Tibial artery (tissue), 4 donors: ENCODE measurements at regions not wholly inside any gene's neighbourhood (a gene's known extent, or its start where the extent isn't known, plus 50 kb on each side); places are given as distances from the start of the nearest gene placed in this dataset.
"Not testable (repeated sequence)": the region's sequence is repeated elsewhere in the genome, so short reads cannot be mapped to it uniquely, and the experiment has no call there.

Experiments used
- DNase-seq, 2 donors: peaks; one replicate each; pipeline ENCODE4 v3.0.0-alpha.2; 2019
- H3K27ac ChIP-seq, 2 donors: fragments of 200-600 bp; sonication (generic) in 1 of 2; 1 replicate in 1 of 2; 2 replicates in 1 of 2; pipeline ENCODE4 v1.5.1; 2018 to 2019; ENCODE audit warnings: mild to moderate bottlenecking in 1 of 2
- H3K27me3 ChIP-seq, 2 donors: fragments of 200-600 bp; sonication (generic) in 1 of 2; one replicate each; pipeline versions ENCODE4 v1.5.1 to v1.6.0; 2016 to 2019
- H3K36me3 ChIP-seq, 3 donors: fragments of 200-600 bp; sonication (generic) in 2 of 3; one replicate each; pipeline ENCODE4 v1.5.1; 2016 to 2019; ENCODE audit warnings: mild to moderate bottlenecking in 2 of 3
- H3K4me1 ChIP-seq, 4 donors: fragments of 200-600 bp; sonication (generic) in 2 of 4; 1 replicate in 3 of 4; 2 replicates in 1 of 4; pipeline ENCODE4 v1.5.1; 2016 to 2019
- H3K4me3 ChIP-seq, 2 donors: fragments of 200-600 bp; sonication (generic) in 1 of 2; 1 replicate in 1 of 2; 2 replicates in 1 of 2; pipeline ENCODE4 v1.5.1; 2018 to 2019; ENCODE audit warnings: mild to moderate bottlenecking in 2 of 2
- H3K9me3 ChIP-seq, 3 donors: fragments of 200-600 bp; sonication (generic) in 1 of 3; one replicate each; pipeline ENCODE4 v1.5.1; 2016 to 2019
- intact Hi-C: fragments of 100-400 bp; cut with DNase I; formaldehyde crosslinking; loops from one replicate; pipeline ENCODE4 v1.15.0; 2023; ENCODE audit warnings: low total_unique reads
- TF ChIP-seq, protein P1 (sequence below), 2 experiments: fragments of 200-600 bp in 1 of 2; fragments of 450-650 bp in 1 of 2; IDR thresholded peaks; one replicate each; pipeline ENCODE4 v1.5.1; 2017 to 2019; ENCODE audit warnings: antibody characterized with exemption in 2 of 2, mild to moderate bottlenecking in 1 of 2, moderate library complexity in 1 of 2

DNA sequence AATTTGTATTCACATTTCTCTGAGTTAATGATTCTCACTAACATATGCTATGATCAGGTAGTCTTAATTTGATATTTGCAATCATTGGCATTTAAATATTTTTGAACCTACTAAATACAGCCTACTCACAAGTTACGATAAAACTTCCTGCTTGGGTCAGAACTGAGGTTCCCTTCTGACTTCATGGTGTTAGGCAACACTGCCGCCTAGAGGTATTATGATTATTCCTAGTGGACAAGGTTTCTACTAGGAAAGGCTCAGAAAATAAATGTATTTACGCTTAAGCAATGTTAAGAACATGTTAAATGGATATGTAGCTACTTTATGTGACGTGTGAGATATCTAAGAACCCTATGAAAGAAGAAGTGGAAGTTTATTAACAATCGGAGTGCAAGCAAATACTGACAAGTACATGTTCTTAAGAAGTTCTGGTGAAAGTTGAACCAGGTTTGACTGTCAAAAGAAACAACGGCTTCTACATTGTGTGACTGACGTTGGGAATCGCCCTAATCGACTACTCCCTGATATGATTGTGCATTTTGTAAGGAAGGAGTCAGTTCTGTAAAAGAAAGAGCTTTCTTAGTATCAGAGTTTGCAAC is 1395.8 kb downstream of the SLITRK5 start:
- no peak for DNase-seq
- H3K4me3 ChIP-seq = no peak overlapping the region
- H3K36me3 ChIP-seq = no peaks in the 10 kb centered on the region
- H3K4me1 ChIP-seq = no peaks in the 10 kb centered on the region
- H3K9me3 ChIP-seq = no peaks in the 10 kb centered on the region
- TF ChIP-seq, protein P1, sequence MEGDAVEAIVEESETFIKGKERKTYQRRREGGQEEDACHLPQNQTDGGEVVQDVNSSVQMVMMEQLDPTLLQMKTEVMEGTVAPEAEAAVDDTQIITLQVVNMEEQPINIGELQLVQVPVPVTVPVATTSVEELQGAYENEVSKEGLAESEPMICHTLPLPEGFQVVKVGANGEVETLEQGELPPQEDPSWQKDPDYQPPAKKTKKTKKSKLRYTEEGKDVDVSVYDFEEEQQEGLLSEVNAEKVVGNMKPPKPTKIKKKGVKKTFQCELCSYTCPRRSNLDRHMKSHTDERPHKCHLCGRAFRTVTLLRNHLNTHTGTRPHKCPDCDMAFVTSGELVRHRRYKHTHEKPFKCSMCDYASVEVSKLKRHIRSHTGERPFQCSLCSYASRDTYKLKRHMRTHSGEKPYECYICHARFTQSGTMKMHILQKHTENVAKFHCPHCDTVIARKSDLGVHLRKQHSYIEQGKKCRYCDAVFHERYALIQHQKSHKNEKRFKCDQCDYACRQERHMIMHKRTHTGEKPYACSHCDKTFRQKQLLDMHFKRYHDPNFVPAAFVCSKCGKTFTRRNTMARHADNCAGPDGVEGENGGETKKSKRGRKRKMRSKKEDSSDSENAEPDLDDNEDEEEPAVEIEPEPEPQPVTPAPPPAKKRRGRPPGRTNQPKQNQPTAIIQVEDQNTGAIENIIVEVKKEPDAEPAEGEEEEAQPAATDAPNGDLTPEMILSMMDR (IDR thresholded peaks at IDR 0.05) = peak; percentile 15 to 27
- H3K27me3 ChIP-seq = no peaks in the 10 kb centered on the region
- intact Hi-C loops = no loop called here
- no peak overlapping the region for H3K27ac ChIP-seq

DNA sequence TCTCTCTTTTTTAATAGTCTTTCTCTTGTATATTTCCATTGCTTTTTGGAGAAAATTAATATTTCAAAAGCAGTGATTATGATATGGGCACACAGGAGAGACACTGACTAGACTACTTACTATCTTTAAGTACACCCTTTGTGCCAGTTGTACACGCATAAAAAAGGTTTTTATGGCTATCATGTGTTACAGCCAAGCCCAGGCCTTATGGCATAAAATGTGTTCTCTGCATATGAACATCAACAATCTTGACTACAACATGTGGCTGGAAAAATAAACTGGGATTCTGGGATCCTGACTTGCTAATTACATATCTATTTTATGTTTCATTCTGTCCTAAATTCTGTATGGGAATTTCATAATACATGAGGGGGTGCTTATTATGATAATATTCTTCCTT is 1401.8 kb downstream of the SLITRK5 start:
- no peak overlapping the region for H3K4me3 ChIP-seq
- no peaks in the 10 kb centered on the region for H3K4me1 ChIP-seq
- no peak for DNase-seq
- TF ChIP-seq, protein P1 (IDR thresholded peaks at IDR 0.05) = no peak
- H3K36me3 ChIP-seq = no peaks in the 10 kb centered on the region
- no peaks in the 10 kb centered on the region for H3K27me3 ChIP-seq
- H3K9me3 ChIP-seq = no peaks in the 10 kb centered on the region
- intact Hi-C loops = no loop called here
- H3K27ac ChIP-seq = no peak overlapping the region

DNA sequence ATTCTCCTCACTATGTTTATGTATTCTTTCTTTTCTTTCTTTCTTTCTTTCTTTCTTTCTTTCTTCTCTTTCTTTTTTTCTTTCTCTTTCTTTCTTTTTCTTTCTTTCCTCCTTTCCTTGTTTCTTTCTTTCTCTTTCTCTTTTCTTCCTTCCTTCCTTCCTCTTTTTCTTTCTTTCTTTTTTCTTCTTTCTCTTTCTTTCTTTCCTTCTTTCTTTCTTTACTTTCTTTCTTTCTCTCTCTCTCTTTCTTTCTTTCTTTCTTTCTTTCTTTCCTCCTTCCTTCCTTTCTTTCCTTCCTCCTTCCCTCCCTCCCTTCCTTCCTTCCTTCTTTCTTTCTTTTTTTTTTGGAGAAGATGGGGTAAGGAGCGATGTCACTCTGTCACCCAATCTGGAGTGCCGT is 1405.5 kb downstream of the SLITRK5 start:
- H3K27ac ChIP-seq = no peak overlapping the region
- no peaks in the 10 kb centered on the region for H3K9me3 ChIP-seq
- H3K4me1 ChIP-seq = no peaks in the 10 kb centered on the region
- H3K36me3 ChIP-seq = no peaks in the 10 kb centered on the region
- TF ChIP-seq, protein P1 (IDR thresholded peaks at IDR 0.05) = no peak
- H3K27me3 ChIP-seq = no peaks in the 10 kb centered on the region
- no peak for DNase-seq
- intact Hi-C loops = no loop called here
- H3K4me3 ChIP-seq = no peak overlapping the region

DNA sequence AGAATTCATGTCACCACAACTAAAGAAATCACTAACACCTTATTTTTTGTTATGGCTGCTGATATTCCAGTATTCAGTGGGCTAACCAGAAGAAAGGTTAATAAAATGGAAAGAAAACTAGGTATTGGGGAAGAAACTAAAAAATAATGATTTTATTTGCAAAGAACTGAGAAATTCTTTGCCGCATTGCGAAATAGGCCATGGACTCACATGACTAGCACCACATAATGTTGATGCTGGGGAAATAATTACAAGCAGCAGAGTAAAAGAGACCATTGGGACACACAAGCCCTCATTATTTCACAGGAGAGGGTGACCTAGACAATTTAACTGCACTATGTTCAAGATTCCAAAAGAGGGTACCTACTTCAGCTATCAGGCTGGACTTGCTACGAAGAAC is 1411.5 kb downstream of the SLITRK5 start:
- Histone ChIP-seq H3K9me3 (no peaks in the 10 kb centered on the region), H3K27ac (no peak overlapping the region), H3K27me3 (no peaks in the 10 kb centered on the region), H3K4me1 (no peaks in the 10 kb centered on the region), H3K36me3 (no peaks in the 10 kb centered on the region), H3K4me3 (no peak overlapping the region)
- intact Hi-C loops = no loop called here
- no peak for DNase-seq
- TF ChIP-seq, protein P1 (IDR thresholded peaks at IDR 0.05) = no peak

DNA sequence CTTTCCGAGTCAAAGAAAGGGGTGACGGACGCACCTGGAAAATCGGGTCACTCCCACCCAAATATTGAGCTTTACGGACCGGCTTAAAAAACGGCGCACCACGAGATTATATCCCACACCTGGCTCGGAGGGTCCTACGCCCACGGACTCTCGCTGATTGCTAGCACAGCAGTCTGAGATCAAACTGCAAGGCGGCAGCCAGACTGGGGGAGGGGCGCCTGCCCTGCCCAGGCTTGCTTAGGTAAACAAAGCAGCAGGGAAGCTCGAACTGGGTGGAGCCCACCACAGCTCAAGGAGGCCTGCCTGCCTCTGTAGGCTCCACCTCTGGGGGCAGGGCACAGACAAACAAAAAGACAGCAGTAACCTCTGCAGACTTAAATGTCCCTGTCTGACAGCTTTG is 1416.9 kb downstream of the SLITRK5 start:
- H3K27me3 ChIP-seq, H3K4me1 ChIP-seq, H3K27ac ChIP-seq, intact Hi-C loops, H3K36me3 ChIP-seq, DNase-seq, H3K9me3 ChIP-seq, H3K4me3 ChIP-seq: not testable (repeated sequence)

DNA sequence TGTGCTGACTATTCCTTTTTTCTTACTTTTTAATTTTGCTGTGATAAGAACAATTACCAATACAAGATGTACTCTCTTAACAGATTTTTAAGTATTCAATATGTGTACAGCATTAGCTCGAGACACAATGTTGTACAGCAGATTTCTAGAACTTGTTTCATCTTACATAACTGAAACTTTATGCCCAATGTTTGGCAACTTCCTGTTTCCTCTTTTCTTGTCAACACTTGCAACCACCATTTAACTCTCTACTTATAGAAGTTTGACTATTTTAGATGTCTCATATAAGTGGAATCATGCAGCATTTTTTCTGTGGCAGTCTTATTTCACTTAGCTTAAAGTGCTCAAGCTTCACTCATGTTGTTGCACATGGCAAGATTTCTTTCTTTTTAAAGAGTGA is 1426.8 kb downstream of the SLITRK5 start:
- Histone ChIP-seq H3K27ac (no peak overlapping the region), H3K9me3 (no peaks in the 10 kb centered on the region), H3K4me3 (no peak overlapping the region), H3K27me3 (no peaks in the 10 kb centered on the region), H3K36me3 (no peaks in the 10 kb centered on the region), H3K4me1 (no peaks in the 10 kb centered on the region)
- TF ChIP-seq, protein P1 (IDR thresholded peaks at IDR 0.05) = no peak
- intact Hi-C loops = no loop called here
- no peak for DNase-seq
